ENCODE measurements at regions not wholly inside any gene's neighbourhood (a gene's known extent, or its start where the extent isn't known, plus 50 kb on each side); places are given as distances from the start of the nearest gene placed in this dataset.

GRCh38 chr18:39764873-39765272 is 2190.2 kb upstream of the PIK3C3 start:
- DNase-seq: no peak

DNA sequence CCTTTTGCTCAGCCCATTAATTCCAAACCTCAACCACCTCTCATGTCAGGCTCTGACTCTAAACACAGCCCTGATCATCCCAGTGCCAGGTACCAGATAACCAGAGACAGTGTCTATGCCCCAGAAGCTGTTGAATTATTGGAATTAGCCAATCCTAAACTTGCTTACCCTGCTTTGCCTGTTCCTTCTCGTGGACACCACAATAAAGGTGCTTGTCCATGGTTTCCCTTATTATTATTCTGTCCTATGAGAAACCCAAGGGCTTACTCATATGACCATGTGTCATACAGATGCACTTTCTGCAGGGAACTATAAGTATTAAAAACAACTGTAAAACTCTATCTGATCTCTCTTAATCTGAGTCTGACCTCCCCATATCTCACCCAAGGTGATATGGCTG is 2193.8 kb upstream of the PIK3C3 start:
- DNase-seq: no peak

- no peak for DNase-seq
Measured at GRCh38 chr18:39759926-39760325, 2194.3 kb upstream of the CELF4 start.

DNA sequence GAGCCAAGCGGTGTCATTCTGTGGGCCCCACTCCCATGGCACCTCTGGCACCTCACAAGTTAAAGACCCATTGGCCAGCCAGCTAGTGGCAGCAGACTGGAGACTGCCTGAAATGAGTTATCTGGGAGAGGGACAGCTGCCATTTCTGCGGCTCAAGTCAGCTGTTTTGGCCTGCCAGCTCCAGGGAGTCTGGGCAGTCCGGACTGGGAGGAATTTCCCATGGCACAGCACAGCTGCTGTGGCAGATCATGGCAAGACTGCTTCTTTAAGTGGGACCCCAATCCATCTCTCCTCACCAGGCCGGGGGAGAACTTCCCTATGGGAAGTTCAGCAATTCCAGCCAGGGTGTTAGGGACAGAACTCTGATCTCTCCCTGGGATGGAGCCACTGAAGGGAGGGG is 2187.6 kb upstream of the CELF4 start:
- DNase-seq: no peak

- DNase-seq: no peak
Measured at GRCh38 chr18:39752351-39752750, 2186.8 kb upstream of the CELF4 start.

DNA sequence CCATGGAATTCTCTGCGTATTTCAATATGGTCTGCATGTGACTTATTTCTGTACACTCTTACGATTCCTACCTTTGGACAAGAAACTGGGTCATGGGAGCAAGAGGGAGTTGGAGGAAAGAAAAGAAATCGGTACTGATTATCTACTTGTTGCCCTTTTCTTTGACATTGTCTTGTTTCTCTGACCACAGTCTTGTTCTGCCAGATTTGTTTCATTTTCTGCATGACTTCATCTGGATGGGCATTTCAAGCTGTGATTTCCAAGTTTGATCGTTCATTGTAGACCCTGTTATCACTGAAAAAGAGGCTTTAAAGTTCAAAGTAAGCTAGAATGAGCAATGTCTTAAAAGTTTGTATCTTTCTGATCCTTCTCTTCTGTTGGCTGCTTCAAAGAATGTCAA is 2186.3 kb upstream of the CELF4 start:
- no peak for DNase-seq

DNA sequence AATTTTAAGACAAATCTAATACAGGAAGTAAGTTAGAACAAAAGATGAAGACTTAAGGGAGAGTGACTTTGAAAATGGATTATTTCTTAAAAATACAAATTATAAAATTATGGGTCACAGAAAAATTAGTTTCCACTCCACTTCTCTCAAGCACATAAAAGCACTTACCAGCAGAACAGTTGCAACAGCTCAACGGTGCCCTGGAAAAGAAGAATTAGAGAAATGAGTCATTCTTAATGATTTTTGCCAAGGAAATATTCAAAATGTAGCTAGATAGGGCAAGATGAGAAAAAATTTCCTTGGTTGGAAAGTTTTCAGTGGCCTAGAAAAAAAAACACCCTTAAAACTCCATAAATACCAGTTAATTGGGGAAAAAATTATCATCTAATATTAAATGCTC is 2185.6 kb upstream of the CELF4 start:
- no peak for DNase-seq

DNA sequence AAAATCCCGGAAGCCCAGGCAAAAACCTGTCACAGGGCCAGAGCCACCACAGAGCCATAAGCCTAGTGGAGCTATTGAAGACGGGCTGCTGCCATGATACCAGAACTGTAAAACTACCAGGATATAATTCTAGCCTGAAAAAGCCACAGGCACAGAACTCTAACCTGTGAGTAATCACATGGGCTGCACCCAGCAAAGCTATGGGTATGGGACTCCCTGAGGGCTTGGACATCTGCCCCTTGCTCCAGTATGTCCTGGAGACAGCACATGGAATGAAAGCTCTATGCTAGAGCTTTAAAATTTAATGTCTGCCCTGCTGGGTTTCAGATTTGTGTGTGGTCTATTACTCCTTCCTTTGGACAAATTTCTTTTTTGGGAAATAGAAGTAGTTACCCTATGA is 2183.6 kb upstream of the CELF4 start:
- no peak for DNase-seq

DNA sequence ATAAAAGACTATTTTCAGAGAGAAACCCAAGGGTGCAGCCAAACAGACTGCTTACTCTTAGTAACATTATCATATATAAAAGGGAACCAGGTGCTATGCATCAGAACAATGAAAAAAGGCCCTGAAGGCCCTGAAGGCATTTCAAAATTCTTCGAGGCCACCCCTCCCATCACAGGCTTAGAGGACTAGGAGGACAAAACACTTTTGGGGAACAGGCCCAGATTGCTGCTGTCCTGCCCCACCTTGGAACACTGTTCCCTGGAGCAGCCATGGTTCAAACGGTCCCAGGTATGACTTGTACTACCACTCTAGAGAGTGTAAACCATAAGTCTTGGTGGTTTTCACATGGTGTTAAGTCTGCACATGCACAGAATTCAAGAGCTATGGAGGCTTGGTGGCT is 2183.1 kb upstream of the CELF4 start:
- DNase-seq: no peak

GRCh38 chr18:39746201-39746600 is 2180.6 kb upstream of the CELF4 start:
- DNase-seq: no peak

- DNase-seq: no peak
Measured at GRCh38 chr18:39743463-39743862, 2177.9 kb upstream of the CELF4 start.

GRCh38 chr18:39741755-39742466 is 2176.3 kb upstream of the CELF4 start:
- DNase-seq: no peak

- no peak for DNase-seq
Measured at GRCh38 chr18:39737869-39738268, 2172.3 kb upstream of the CELF4 start.

- no peak for DNase-seq
Measured at GRCh38 chr18:39732918-39733317, 2167.3 kb upstream of the CELF4 start.

DNA sequence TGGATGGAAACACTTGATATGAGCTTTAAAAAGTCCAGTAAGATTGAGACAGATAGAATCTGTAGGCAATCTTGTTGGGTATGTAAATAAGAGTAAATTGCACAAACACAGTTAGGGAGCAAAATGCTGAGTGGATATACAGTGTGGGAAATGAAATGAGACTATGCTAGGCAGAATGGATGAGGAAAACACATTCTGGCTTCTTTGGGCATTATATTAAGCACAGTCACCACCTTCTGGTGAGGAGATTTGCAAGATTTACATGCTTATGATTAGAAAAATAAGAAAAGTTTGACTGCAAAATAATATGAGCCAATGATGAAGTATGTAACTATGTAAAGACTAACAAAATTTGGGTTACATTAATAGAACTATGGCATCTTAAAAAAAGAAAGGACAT is 2165.0 kb upstream of the CELF4 start:
- DNase-seq: no peak

DNA sequence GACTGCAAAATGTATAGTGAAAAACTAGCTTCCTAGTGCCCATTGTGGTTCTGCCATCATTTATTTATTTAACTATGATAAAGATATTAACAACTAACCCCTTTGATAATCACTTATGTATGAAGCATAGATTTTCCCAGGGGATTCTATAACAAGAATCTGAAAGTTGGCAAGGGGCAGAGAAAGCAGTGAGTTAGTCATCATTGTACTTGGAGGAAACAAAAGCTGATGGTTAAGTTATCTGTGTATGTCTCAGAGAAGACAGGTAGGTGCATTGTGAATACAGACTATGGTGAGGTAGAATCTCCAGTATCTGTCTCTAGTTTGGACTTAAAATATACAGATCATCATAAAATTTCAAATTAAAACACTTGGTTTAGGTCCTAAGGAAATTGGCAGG is 2159.1 kb upstream of the CELF4 start:
- DNase-seq: no peak

GRCh38 chr18:39721712-39722111 is 2156.1 kb upstream of the CELF4 start:
- no peak for DNase-seq

DNA sequence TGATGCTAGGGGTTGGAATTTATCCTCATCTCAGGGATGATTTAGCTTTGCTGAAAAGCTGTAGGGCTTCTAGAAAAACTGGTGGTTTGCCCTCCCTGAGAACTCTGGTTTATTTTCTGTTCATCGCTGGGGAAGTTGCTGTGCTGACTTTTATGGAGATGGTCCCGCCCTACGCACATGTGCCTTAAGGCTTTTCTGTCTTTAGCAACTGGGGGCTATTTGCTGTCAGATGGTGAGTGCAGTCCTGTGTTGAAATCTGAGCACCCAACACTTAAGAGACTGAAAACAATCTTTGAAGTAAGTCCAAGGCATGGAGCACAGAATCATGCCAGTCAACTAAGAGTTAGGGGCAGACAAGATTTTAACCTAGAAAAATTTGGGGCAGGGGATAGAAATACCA is 2148.4 kb upstream of the CELF4 start:
- no peak for DNase-seq

DNA sequence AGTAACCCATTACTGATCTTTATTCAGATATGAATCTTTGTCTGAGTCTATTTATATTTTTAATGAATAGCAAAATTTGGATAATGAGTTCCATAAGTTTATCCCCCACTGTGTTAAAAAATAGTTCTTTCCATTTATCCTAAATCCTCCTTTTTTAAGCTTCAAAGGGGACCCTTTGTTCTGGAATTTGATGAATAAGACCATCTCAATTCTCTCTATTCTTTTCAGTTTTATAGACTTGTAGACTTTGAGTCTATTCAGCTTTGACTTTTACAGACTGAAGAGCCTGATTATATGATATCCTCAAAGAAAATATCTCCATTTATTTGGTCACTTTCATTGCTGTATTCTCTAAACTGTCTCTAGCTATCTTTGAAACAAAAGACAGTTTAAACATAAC is 2146.1 kb upstream of the CELF4 start:
- no peak for DNase-seq

DNA sequence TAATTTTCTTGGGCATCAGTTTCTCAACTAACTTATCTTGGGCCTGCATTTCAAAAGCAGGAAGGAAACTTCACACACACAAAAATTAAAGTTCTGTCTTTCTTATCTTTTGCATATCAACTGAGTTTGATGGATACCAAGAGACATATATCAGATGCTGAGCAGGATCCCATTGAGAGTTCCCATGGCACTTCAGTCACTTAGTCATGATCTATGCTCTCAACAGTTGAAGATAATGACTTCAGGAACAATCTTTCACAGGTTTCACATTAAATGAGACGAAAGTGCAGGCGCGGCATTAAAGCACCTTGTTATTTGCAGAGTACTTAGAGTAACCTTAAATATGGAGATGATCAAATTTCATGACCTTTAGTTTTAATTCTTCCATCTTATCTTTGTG is 2139.8 kb upstream of the CELF4 start:
- no peak for DNase-seq

- no peak for DNase-seq
Measured at GRCh38 chr18:39702888-39703287, 2137.3 kb upstream of the CELF4 start.

GRCh38 chr18:39701839-39702238 is 2136.2 kb upstream of the CELF4 start:
- no peak for DNase-seq

DNA sequence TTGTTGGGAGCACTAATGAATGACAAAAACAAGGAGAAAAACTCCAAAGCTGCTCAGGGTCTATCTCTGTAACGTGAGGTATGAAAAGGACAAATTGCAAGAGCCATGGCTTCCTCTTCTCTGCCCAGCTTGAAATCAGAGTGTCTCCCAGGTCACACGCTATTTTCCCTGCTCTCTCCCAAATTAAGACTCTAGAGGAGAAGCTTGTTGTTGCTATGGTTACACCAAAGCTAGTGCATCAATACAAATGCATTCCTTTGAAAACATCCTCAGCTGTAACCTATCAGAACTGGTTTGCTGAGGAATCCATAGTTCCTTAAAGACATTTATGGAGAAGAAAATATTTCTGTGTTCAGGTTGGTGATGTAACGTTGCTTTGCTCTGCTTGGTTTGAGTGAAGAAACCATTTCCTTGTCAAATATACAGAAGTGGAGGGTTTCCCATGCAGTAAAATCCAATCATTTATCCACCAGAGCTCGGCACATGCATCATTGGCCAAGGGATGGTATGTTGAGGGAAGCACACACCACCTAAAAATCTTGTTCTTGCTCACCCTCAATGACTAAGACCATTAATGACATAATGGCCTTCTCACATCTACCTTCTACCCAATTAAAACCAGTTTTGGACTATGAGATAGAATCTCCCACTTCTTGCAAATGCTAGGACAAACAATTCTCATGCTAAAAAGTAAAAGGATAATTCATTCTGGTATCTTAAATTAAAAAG is 2135.6 kb upstream of the CELF4 start:
- DNase-seq: no peak

DNA sequence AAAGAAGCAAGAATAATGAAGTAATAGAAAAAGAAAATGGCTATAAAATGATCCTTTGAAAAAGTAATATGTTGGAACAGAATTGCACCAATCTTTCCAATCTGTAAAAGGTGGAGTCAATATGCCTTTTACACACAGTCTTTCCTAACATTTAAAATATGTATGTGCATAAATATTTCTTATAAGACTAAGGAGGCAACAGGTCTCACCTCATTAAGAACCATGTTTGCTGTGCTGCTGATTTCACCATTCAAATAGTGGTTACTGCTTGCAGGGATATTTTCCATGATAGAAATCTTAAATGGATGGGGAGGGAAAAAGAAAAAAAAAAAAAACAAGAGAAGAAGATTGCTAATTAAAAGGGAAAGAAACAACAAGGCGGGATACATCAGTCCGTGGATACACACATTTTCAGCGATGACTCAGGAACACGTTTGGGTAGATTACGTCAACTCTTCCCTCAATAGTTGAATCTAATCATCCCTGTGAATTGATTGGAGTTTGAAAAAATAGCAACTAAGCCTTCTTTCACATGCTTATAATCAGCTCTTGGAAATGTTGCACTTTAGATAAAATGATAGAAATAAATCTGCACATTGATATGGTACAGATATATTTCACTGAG is 2133.9 kb upstream of the CELF4 start:
- no peak for DNase-seq
